GM13977 (cell line): ENCODE measurements at regions not wholly inside any gene's neighbourhood (a gene's known extent, or its start where the extent isn't known, plus 50 kb on each side); places are given as distances from the start of the nearest gene placed in this dataset.
"Not testable (repeated sequence)": the region's sequence is repeated elsewhere in the genome, so short reads cannot be mapped to it uniquely, and the experiment has no call there.

Experiments used
- DNase-seq: peaks from one replicate; pipeline ENCODE4 v3.0.0; 2012; ENCODE audit warnings: low spot score
- CTCF ChIP-seq: IDR thresholded peaks from 2 replicates; pipeline ENCODE4 v1.5.1; 2012; ENCODE audit warnings: mild to moderate bottlenecking, control low read depth; ENCODE audit not compliant: insufficient read depth; ENCODE audit errors: extremely low read depth, missing control alignments
- in situ Hi-C: fragments of 300-500 bp; cut with MboI; formaldehyde crosslinking; loops from one replicate; pipeline ENCODE4 v1.12.0; 2022; ENCODE audit warnings: low sequenced_read_pairs, low pct_unique_long_range_greater_than_20kb, mixed read lengths, inconsistent platforms; ENCODE audit not compliant: unreplicated experiment

GRCh38 chr6:76509397-76509796, 436.9 kb upstream of the IMPG1 start:
- DNase-seq: no peak
- in situ Hi-C loops: no loop called here
- no peak for TF ChIP-seq CTCF

- DNase-seq: no peak
- in situ Hi-C loops: no loop called here
- TF ChIP-seq CTCF: no peak
These were observed 434.3 kb upstream of the IMPG1 start for GRCh38 chr6:76506808-76507207.

- no peak for DNase-seq
- TF ChIP-seq CTCF: no peak
- in situ Hi-C loops: no loop called here
These were observed 423.4 kb upstream of the IMPG1 start for GRCh38 chr6:76495909-76496308.

GRCh38 chr6:76491376-76491775, 418.9 kb upstream of the IMPG1 start:
- DNase-seq, in situ Hi-C loops: not testable (repeated sequence)

- in situ Hi-C loops: no loop called here
- no peak for DNase-seq
- no peak for TF ChIP-seq CTCF
These were observed 418.0 kb upstream of the IMPG1 start for GRCh38 chr6:76490456-76490855.

- DNase-seq: no peak
- in situ Hi-C loops: no loop called here
- TF ChIP-seq CTCF: no peak
These were observed 408.6 kb upstream of the IMPG1 start for GRCh38 chr6:76481101-76481500.

- no peak for TF ChIP-seq CTCF
- in situ Hi-C loops: no loop called here
- DNase-seq: no peak
These were observed 400.4 kb upstream of the IMPG1 start for GRCh38 chr6:76472858-76473257.
